ENCODE measurements at regions not wholly inside any gene's neighbourhood (a gene's known extent, or its start where the extent isn't known, plus 50 kb on each side); places are given as distances from the start of the nearest gene placed in this dataset.

- TF ChIP-seq CTCF (IDR thresholded peaks at IDR 0.05; ENCODE audit: control insufficient read depth, insufficient read depth, low read depth, low read length, missing control alignments): no peak
- H3K4me3 ChIP-seq (ENCODE audit: control insufficient read depth, low read depth, low read length): no peak overlapping the region
- no peak for DNase-seq (ENCODE audit: low read depth)
These were observed 861.6 kb upstream of the DPPA4 start for GRCh38 chr3:110198717-110199587.

DNA sequence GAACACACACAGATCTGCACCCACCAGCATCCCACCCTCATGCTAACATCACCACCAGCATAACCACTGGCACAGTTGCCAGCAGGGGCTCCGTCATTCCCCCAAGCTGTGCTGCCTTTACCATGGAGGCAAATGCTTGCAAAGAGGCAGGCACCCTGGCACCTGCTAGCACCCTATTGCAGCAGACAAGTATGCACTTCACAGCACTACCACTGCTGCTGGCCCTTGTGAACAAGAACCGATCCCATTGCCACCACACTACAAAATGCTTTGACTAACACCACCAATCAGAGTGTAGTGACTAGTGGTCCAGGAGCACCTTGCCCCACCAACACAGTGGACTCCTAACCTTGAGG, 862.2 kb upstream of the DPPA4 start:
- TF ChIP-seq CTCF (IDR thresholded peaks at IDR 0.05; ENCODE audit: control insufficient read depth, insufficient read depth, low read depth, low read length, missing control alignments): no peak
- DNase-seq (ENCODE audit: low read depth): no peak
- no peak overlapping the region for H3K4me3 ChIP-seq (ENCODE audit: control insufficient read depth, low read depth, low read length)

DNA sequence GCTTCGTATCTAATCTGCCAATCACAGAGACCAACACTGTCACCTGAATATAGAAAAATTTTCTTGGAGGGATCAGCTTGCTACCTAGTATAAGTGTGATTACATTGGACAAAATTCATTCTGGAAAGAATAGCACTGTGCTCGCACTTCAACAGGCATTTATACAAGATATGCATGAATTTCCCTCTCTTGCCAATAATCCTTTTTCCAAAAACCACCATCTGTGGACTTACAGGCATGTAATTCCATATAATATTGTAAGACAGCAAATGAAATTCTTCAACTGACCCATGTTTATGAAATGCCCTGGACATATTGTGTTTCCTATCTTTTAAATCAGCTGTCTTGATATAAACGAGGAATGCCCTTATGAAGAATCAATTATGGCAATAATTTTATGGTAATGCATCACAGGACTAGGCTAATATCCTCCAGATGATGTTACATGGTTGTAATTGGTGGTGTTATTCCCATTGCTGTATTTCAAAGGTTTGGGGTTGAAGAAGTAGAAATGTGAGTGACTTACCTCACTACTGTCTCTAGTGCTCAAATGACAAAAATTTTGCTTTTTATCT, 861.4 kb upstream of the NECTIN3 start:
- H3K4me3 ChIP-seq (ENCODE audit: control insufficient read depth, low read depth, low read length): no peak overlapping the region
- DNase-seq (ENCODE audit: low read depth): no peak
- no peak for TF ChIP-seq CTCF (IDR thresholded peaks at IDR 0.05; ENCODE audit: control insufficient read depth, insufficient read depth, low read depth, low read length, missing control alignments)

DNA sequence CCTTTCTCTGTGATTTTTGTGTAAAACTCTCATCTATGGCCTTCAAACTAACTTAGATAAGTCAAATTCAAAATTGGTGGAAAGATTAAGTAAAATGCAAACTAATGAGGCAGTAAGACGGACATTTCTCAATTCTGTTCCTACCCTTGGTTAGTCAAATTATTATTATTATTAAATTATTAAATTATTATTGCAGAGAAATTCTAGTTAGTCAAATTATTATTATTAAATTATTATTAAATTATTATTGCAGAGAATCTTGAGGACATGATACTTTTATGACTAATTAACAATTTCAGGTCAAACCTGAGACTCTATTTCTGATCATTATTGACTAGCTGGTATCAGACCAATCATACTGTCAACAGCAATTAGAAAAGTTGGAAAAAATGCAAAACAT, 845.0 kb upstream of the NECTIN3 start:
- no peak for TF ChIP-seq CTCF (IDR thresholded peaks at IDR 0.05; ENCODE audit: control insufficient read depth, insufficient read depth, low read depth, low read length, missing control alignments)
- DNase-seq (ENCODE audit: low read depth): no peak
- no peak overlapping the region for H3K4me3 ChIP-seq (ENCODE audit: control insufficient read depth, low read depth, low read length)

- H3K4me3 ChIP-seq (ENCODE audit: control insufficient read depth, low read depth, low read length): no peak overlapping the region
- no peak for TF ChIP-seq CTCF (IDR thresholded peaks at IDR 0.05; ENCODE audit: control insufficient read depth, insufficient read depth, low read depth, low read length, missing control alignments)
- no peak for DNase-seq (ENCODE audit: low read depth)
These were observed 843.6 kb upstream of the NECTIN3 start for GRCh38 chr3:110227991-110228390.

- TF ChIP-seq CTCF (IDR thresholded peaks at IDR 0.05; ENCODE audit: control insufficient read depth, insufficient read depth, low read depth, low read length, missing control alignments): no peak
- H3K4me3 ChIP-seq (ENCODE audit: control insufficient read depth, low read depth, low read length): no peak overlapping the region
- DNase-seq (ENCODE audit: low read depth): no peak
These were observed 836.8 kb upstream of the NECTIN3 start for GRCh38 chr3:110234831-110235230.
